H1 (cell line): ENCODE measurements at regions not wholly inside any gene's neighbourhood (a gene's known extent, or its start where the extent isn't known, plus 50 kb on each side); places are given as distances from the start of the nearest gene placed in this dataset.

ENCODE experiments used
- CTCF ChIA-PET: fragments of 300-600 bp; sonication (Branson Sonifier 250); formaldehyde crosslinking; loops from one replicate; lab custom pipeline; 2021; ENCODE audit not compliant: partially characterized antibody; lab: Charles Lee
- POLR2A ChIA-PET: fragments of 300-600 bp; sonication (Branson Sonifier 250); formaldehyde crosslinking; loops from one replicate; lab custom pipeline; 2021; ENCODE audit warnings: inconsistent platforms; ENCODE audit not compliant: partially characterized antibody; lab: Charles Lee
- DNase-seq, 2 experiments: peaks; one replicate each; pipeline versions ENCODE4 v3.0.0 to v3.0.0-alpha.2; 2010 to 2022; ENCODE audit warnings: low spot score in 2 of 2, low read depth in 1 of 2, mixed read lengths in 1 of 2
- FAIRE-seq: peaks from 2 replicates; lab custom pipeline; 2011; peaks lifted over from hg19 to GRCh38; lab: Jason Lieb, UNC
- H2AFZ ChIP-seq: 2 replicates; pipeline ENCODE4 v1.8.1; 2012; ENCODE audit warnings: low read length, inconsistent platforms
- H2AK5ac ChIP-seq: 2 replicates; pipeline ENCODE4 v1.6.1; 2013; ENCODE audit warnings: low read depth, low read length
- H2BK120ac ChIP-seq: replicated peaks from 2 replicates; pipeline ENCODE3; 2013; ENCODE audit warnings: low read depth, low read length, inconsistent platforms
- H2BK12ac ChIP-seq: 2 replicates; pipeline ENCODE4 v1.6.1; 2013; ENCODE audit warnings: low read depth, low read length
- H2BK15ac ChIP-seq: 2 replicates; pipeline ENCODE4 v1.6.1; 2013; ENCODE audit warnings: low read length
- H2BK20ac ChIP-seq: 2 replicates; pipeline ENCODE4 v1.6.1; 2013; ENCODE audit warnings: low read length
- H2BK5ac ChIP-seq: 2 replicates; pipeline ENCODE4 v1.6.1; 2013; ENCODE audit warnings: low read depth, low read length
- H3K14ac ChIP-seq: 2 replicates; pipeline ENCODE4 v1.6.1; 2013; ENCODE audit warnings: inconsistent platforms; ENCODE audit not compliant: insufficient read length
- H3K18ac ChIP-seq: 2 replicates; pipeline ENCODE4 v1.6.1; 2013; ENCODE audit warnings: low read length; ENCODE audit errors: extremely low read depth
- H3K23ac ChIP-seq: 2 replicates; pipeline ENCODE4 v1.6.1; 2013; ENCODE audit warnings: inconsistent platforms; ENCODE audit not compliant: insufficient read length
- H3K23me2 ChIP-seq: 2 replicates; pipeline ENCODE4 v1.6.1; 2013; ENCODE audit warnings: low read depth, low read length
- H3K27ac ChIP-seq: 2 replicates; pipeline ENCODE4 v1.6.1; 2011; ENCODE audit warnings: low read depth, low read length, inconsistent platforms
- H3K27me3 ChIP-seq, 4 experiments: replicated peaks in 1 of 4; 1 replicate in 1 of 4; 2 replicates in 3 of 4; pipeline versions ENCODE4 v1.6.1 to v1.8.1; 2011 to 2013; ENCODE audit warnings: low read length in 3 of 4, mild to moderate bottlenecking in 3 of 4, inconsistent platforms in 2 of 4, mixed read lengths in 2 of 4, moderate library complexity in 1 of 4; ENCODE audit not compliant: control insufficient read depth in 3 of 4, insufficient read depth in 3 of 4; ENCODE audit errors: extremely low read depth in 1 of 4
- H3K36me3 ChIP-seq, 4 experiments: 2 replicates each; pipeline versions ENCODE4 v1.6.1 to v1.8.1; 2011 to 2013; ENCODE audit warnings: mild to moderate bottlenecking in 4 of 4, low read length in 3 of 4, moderate library complexity in 2 of 4, control low read depth in 1 of 4, inconsistent platforms in 1 of 4; ENCODE audit not compliant: insufficient read depth in 4 of 4, control insufficient read depth in 2 of 4
- H3K4ac ChIP-seq: replicated peaks from 2 replicates; pipeline ENCODE3; 2013; ENCODE audit warnings: low read length, low read depth, mixed read lengths, inconsistent platforms; ENCODE audit not compliant: insufficient read length
- H3K4me1 ChIP-seq, 4 experiments: replicated peaks in 1 of 4; 1 replicate in 1 of 4; 2 replicates in 3 of 4; pipeline versions ENCODE4 v1.6.1 to v1.8.1; 2011 to 2013; ENCODE audit warnings: low read length in 3 of 4, inconsistent platforms in 2 of 4, mixed read lengths in 1 of 4; ENCODE audit not compliant: insufficient read depth in 4 of 4, control insufficient read depth in 3 of 4
- H3K4me2 ChIP-seq, 2 experiments: 2 replicates each; pipeline versions ENCODE4 v1.6.1 to v1.8.1; 2011 to 2013; ENCODE audit warnings: low read depth in 2 of 2, low read length in 2 of 2, control low read depth in 1 of 2, inconsistent platforms in 1 of 2, mild to moderate bottlenecking in 1 of 2; ENCODE audit not compliant: insufficient read depth in 1 of 2
- H3K4me3 ChIP-seq, 4 experiments: fragments of 200-600, 300-600 bp in 1 of 4; sonication (generic), shearing (Covaris generic), sonication (Bioruptor Twin) in 1 of 4; 2 replicates each; pipeline versions ENCODE4 v1.5.1 to v1.8.1; 2011 to 2016; ENCODE audit warnings: low read length in 4 of 4, low read depth in 3 of 4, control low read depth in 2 of 4, inconsistent platforms in 2 of 4, mild to moderate bottlenecking in 2 of 4, mixed read lengths in 1 of 4, moderate library complexity in 1 of 4; ENCODE audit not compliant: insufficient read depth in 2 of 4; ENCODE audit errors: extremely low read depth in 1 of 4
- H3K56ac ChIP-seq: replicated peaks from 2 replicates; pipeline ENCODE3; 2013; ENCODE audit warnings: low read depth, mild to moderate bottlenecking, mixed read lengths, low read length, inconsistent platforms; ENCODE audit not compliant: insufficient read length
- H3K79me1 ChIP-seq: 2 replicates; pipeline ENCODE4 v1.6.1; 2013; ENCODE audit warnings: low read depth, low read length, control low read depth
- H3K79me2 ChIP-seq, 2 experiments: 2 replicates each; pipeline versions ENCODE4 v1.6.1 to v1.8.1; 2012 to 2013; ENCODE audit warnings: low read length in 2 of 2, mild to moderate bottlenecking in 2 of 2, inconsistent platforms in 1 of 2; ENCODE audit not compliant: insufficient read depth in 2 of 2, control insufficient read depth in 1 of 2
- H3K9ac ChIP-seq, 4 experiments: replicated peaks in 1 of 4; 1 replicate in 1 of 4; 2 replicates in 3 of 4; pipeline versions ENCODE4 v1.6.1 to v1.8.1; 2011 to 2013; ENCODE audit warnings: low read depth in 3 of 4, low read length in 3 of 4, control low read depth in 2 of 4, mild to moderate bottlenecking in 2 of 4, moderate library complexity in 2 of 4, inconsistent platforms in 1 of 4; ENCODE audit errors: extremely low read depth in 1 of 4
- H3K9me3 ChIP-seq, 2 experiments: 2 replicates each; pipeline versions ENCODE4 v1.6.1 to v1.8.1; 2012 to 2013; ENCODE audit warnings: mild to moderate bottlenecking in 2 of 2, moderate library complexity in 2 of 2, control low read depth in 1 of 2, inconsistent platforms in 1 of 2, low read depth in 1 of 2, low read length in 1 of 2, mixed read lengths in 1 of 2; ENCODE audit not compliant: insufficient read depth in 2 of 2
- H4K20me1 ChIP-seq, 2 experiments: replicated peaks in 1 of 2; 2 replicates each; pipeline versions ENCODE3 to v1.8.1; 2011 to 2013; ENCODE audit warnings: inconsistent platforms in 2 of 2, low read length in 2 of 2, mild to moderate bottlenecking in 1 of 2; ENCODE audit not compliant: insufficient read depth in 2 of 2, control insufficient read depth in 1 of 2
- H4K5ac ChIP-seq: 2 replicates; pipeline ENCODE4 v1.6.1; 2013; ENCODE audit warnings: low read length, low read depth, mixed read lengths, inconsistent platforms; ENCODE audit not compliant: insufficient read length
- H4K8ac ChIP-seq: 2 replicates; pipeline ENCODE4 v1.8.0; 2013; ENCODE audit warnings: mild to moderate bottlenecking, moderate library complexity, low read length, inconsistent platforms; ENCODE audit not compliant: insufficient read depth; ENCODE audit errors: extremely low read depth
- H4K91ac ChIP-seq: replicated peaks from 2 replicates; pipeline ENCODE3; 2013; ENCODE audit warnings: low read length, mixed read lengths, inconsistent platforms; ENCODE audit not compliant: insufficient read length
- CHD2 ChIP-seq: IDR thresholded peaks from 2 replicates; pipeline ENCODE4 v1.6.1; 2012; ENCODE audit warnings: low read length, improper control_type of control experiment
- WGBS, 2 experiments: shearing (Covaris generic) in 1 of 2; methylation state at CpG; one replicate each; pipeline versions ENCODE4 v1.1.6 to v1.1.7; 2013 to 2015; ENCODE audit warnings: low lambda C conversion rate in 2 of 2, mixed read lengths in 2 of 2, inconsistent platforms in 1 of 2, low coverage in 1 of 2, missing lambda C conversion rate in 1 of 2; ENCODE audit not compliant: insufficient replicate concordance in 2 of 2, insufficient coverage in 1 of 2, insufficient read length in 1 of 2; ENCODE audit errors: extremely low coverage in 1 of 2, missing lambda C conversion rate in 1 of 2; 5-methylcytosine and 5-hydroxymethylcytosine counted together

DNA sequence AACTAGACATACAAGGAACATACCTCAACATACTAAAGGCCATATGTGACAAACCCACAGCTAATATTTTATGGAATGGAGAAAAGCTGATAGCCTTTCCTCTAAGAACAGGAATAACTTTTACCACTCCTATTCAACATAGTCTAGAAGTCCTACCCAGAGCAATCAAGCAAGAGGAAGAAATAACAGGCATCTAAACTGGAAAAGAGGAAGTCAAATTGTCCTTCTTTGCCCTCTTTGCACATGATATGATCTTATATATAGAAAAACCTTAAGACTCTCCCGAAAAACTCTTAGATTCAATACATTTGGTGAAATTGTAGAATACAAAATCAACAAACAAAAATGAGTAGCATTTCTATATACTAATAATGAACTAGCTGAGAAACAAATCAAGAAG is 110.0 kb downstream of the ATP23 start:
- Histone ChIP-seq H3K79me2 (no peaks in the 10 kb centered on the region), H2AK5ac (no peak overlapping the region), H2BK120ac (no peak overlapping the region), H3K23me2 (no peaks in the 10 kb centered on the region), H3K14ac (no peak overlapping the region), H4K20me1 (no peaks in the 10 kb centered on the region), H3K27me3 (no peaks in the 10 kb centered on the region), H4K5ac (no peak overlapping the region), H2BK12ac (no peak overlapping the region), H4K91ac (no peak overlapping the region), H3K36me3 (no peaks in the 10 kb centered on the region), H3K4me1 (no peaks in the 10 kb centered on the region), H2AFZ (no peak overlapping the region), H3K18ac (no peak overlapping the region), H3K56ac (no peak overlapping the region), H3K4me3 (no peak overlapping the region), H3K27ac (no peak overlapping the region), H2BK20ac (no peak overlapping the region), H2BK15ac (no peak overlapping the region), H2BK5ac (no peak overlapping the region), H3K79me1 (no peaks in the 10 kb centered on the region), H3K4me2 (no peak overlapping the region), H4K8ac (no peak overlapping the region), H3K23ac (no peak overlapping the region), H3K9me3 (peaks cover 6 to 8% of the 10 kb centered on the region in 2 experiments; a peak in 1 of 4 replicates), H3K4ac (no peak overlapping the region), H3K9ac (no peak overlapping the region)
- ChIA-PET CTCF (no interaction called here), POLR2A (no interaction called here)
- FAIRE-seq = no peak
- DNase-seq = no peak
- WGBS, 2 experiments = 29% methylated on average over 1 of the region's 1 CpG; no CpG with 5 or more reads in 1 of the 2 experiments
- no peak for TF ChIP-seq CHD2
